ENCODE measurements at regions not wholly inside any gene's neighbourhood (a gene's known extent, or its start where the extent isn't known, plus 50 kb on each side); places are given as distances from the start of the nearest gene placed in this dataset.
"Not testable (repeated sequence)": the region's sequence is repeated elsewhere in the genome, so short reads cannot be mapped to it uniquely, and the experiment has no call there.

DNA sequence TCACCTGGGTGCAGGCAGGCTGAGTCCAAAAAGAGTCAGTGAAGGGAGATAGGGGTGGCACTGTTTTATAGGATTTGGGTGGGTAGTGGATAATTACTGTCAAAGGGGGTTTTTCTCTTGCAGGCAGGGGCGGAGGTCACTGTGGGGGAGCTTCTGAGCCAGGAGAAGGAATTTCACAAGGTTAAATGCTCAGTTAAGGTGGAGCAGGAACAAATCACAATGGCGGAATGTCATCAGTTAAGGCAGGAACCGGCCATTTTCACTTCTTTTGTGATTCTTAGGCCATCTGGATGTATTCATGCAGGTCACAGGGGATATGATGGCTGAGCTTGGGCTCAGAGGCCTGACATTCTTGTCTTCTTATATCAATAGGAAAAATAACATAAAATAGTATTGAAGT lies 69.7 kb upstream of the SIRPG start:
- TF ChIP-seq, protein P1, sequence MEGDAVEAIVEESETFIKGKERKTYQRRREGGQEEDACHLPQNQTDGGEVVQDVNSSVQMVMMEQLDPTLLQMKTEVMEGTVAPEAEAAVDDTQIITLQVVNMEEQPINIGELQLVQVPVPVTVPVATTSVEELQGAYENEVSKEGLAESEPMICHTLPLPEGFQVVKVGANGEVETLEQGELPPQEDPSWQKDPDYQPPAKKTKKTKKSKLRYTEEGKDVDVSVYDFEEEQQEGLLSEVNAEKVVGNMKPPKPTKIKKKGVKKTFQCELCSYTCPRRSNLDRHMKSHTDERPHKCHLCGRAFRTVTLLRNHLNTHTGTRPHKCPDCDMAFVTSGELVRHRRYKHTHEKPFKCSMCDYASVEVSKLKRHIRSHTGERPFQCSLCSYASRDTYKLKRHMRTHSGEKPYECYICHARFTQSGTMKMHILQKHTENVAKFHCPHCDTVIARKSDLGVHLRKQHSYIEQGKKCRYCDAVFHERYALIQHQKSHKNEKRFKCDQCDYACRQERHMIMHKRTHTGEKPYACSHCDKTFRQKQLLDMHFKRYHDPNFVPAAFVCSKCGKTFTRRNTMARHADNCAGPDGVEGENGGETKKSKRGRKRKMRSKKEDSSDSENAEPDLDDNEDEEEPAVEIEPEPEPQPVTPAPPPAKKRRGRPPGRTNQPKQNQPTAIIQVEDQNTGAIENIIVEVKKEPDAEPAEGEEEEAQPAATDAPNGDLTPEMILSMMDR (conservative IDR thresholded peaks at IDR 0.05 in 1 of 2, IDR thresholded peaks at IDR 0.05 in 1 of 2; ENCODE audit: low read depth in 1 of 2, low read length in 2 of 2): not testable (repeated sequence)
- not testable (repeated sequence) for TF ChIP-seq EZH2 (IDR thresholded peaks at IDR 0.05; ENCODE audit: low read length, missing control alignments)

Measured in fibroblast of lung (primary cell).